SKM-1 (cell line): ENCODE measurements at regions not wholly inside any gene's neighbourhood (a gene's known extent, or its start where the extent isn't known, plus 50 kb on each side); places are given as distances from the start of the nearest gene placed in this dataset.
"Not testable (repeated sequence)": the region's sequence is repeated elsewhere in the genome, so short reads cannot be mapped to it uniquely, and the experiment has no call there.

ENCODE experiments used
- DNase-seq: peaks from one replicate; lab custom pipeline; 2025; ENCODE audit not compliant: unreplicated experiment; lab: John Stamatoyannopoulos, UW

DNA sequence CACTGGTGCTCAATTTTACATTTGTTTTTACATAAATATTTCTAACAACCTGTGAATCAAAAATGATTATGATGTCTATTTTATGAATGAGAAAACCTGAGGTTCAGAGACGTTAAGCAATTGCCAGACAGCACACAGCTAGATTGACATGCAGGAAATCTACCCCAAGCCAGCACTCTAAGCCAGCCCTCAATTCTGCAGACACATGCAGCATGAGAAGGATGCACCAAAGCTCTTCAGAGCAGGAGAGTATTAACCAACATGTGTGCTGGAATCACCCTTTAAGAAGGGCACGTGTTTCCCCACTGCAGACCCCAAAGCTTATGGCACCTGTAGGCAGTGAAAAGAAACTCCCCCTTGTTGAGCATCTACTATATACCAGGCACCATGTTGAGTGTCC, 126.1 kb upstream of the ARHGEF3 start:
- DNase-seq, result no peak

DNA sequence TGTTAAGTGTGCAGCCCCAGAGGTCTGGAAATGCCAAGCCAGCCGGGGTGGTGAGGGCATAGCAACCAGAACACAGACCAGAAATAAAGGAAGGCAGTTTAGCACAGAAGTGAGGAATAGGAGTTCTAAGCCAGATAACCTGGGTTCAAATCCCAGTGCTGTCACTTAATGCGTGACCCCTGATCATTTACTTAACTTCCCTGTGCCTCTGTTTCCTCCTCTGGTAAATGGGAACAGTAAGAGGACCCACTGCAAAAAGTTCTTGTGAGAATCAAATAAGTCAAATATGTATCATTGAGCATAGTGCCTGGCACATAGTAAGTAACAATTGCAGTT, 125.2 kb upstream of the ARHGEF3 start:
- DNase-seq, result no peak

DNA sequence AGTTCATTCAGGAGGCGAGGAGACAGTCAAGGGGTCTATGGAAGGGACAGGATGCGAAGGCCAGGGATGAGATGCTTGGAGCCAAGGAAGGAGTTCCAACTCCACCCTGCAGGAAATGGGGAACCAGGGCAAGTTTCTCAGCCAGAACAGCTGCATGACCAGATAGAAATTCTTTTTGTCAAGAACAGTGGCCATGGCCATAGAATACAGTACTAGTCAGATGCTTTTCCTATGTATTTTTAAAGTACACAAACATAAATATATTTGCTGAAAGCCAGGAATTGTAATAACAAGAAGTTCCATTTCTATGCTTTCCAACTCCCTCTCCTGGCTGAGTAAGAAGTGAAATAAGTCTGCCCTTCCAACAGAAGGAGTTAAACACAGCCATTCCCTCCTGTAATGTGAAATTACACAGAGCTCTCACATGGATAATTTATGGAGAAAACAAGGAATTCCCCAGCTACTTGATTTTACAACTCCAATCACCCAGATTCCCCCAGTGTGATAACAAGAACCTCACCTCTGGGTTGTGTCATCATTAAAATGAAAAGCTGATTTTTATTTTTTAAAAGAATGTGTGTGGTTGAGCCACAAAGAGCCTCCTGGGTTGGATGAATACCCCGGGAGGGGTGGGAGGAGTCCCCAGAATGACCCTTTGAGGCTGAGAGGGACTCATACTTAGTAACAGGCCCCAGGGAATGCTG, 124.6 kb upstream of the ARHGEF3 start:
- DNase-seq, result no peak

DNA sequence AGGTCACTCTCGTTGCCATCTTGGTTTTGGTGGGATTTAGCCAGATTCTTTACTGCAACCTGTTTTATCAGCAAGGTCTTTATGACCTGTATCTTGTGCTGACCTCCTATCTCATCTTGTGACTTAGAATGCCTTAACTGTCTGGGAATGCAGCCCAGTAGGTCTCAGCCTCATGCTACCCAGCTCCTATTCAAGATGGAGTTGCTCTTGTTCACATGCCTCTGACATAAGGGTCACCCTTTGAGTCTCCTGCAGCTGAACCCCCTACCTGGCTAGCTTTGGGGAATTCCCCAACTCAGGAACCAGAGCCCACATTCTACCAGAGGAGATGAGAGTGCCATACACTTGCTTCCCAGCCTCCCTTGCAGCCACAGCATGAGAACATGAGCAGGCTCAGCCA, 123.0 kb upstream of the ARHGEF3 start:
- not testable (repeated sequence) for DNase-seq

DNA sequence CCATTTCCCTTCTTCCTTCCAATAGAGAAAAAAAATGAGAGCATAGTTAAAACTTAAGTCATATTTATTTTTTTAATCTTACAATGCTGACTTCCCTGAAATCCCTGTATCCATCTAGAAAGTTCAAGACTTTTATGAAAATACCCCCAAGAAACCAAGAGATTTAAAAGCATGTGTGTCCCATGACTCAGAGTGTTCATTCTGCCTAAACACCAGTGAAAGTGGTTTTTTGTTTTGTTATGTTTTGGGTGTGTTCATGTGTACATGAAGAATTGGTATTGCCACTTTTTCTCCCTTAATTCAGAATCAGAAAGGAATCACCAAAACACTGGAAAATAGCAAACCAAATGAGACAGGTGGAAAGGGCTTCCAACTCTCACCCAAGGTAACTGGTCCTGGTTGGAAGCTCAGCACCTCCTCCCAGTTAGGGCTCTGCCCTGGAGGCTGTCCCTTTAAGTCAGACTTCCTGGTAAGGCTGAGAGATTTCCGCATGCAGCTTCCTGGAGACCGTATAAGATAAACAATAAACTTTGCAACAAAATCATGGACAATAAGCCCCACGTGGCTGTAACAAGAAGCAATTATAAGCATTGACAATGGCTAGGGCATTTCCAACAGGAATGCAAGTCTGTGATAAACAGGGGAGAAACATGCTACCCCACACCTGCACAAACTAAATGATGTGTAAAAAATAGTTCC, 121.9 kb upstream of the ARHGEF3 start:
- DNase-seq, result no peak

DNA sequence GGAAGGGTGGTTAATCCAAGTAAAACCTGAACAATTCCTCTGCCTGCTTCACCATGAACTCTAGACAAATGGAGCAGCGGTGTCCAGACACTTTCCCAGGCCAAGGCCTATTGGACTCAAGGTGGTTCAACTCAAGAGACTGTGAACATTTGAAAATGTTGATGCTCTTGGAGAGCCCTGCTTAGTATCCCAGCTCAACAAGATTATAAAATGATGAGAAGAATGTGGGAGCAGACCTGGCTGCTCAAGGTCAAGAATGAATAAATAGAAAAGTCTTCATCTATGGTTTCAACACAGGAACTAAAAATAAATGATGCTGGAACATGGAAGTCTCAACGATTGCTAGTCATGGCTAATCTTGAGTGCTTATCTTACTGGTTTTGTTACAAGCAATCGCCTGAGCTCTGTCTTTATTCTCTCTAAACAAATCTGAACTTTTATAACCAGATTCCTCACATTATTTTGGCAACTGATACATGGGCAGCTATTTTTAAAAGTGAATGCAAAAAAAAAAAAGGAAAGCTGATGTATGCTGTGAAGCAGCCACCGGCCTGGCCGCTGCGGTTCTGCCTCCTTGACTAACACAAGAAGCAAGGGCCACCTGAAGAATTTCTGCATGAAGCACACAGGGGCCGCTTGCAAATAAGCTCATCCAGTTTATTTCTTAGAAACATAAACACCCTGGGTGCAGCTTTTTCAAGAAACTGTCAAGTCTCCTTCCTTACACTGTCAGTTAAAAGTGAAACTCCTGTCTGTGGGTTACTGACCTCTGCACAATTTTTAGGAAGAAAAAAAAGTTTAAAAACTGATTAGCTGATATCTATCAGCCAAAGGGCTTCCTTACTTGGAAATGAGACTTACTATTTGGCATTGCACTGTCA, 120.1 kb upstream of the ARHGEF3 start:
- DNase-seq, result no peak

DNA sequence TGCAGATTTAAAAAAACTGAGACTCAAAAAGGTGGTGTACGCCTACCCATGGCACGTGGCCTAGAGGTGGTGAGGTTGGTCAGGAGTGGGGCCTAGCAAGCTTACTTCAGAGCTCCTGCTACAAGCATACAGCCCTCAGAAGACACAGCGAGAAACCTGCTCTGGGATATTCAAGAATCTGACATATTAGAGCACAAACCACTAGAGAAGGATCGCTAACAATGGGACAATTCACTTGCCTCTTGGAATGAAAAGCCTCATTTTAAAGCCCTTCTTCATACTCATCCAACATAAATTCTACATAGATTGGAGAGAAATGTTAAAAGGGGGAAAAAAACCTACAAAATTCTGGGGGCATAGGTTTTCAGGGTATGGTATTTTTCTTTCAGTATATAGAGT, 118.0 kb upstream of the ARHGEF3 start:
- DNase-seq, result no peak

DNA sequence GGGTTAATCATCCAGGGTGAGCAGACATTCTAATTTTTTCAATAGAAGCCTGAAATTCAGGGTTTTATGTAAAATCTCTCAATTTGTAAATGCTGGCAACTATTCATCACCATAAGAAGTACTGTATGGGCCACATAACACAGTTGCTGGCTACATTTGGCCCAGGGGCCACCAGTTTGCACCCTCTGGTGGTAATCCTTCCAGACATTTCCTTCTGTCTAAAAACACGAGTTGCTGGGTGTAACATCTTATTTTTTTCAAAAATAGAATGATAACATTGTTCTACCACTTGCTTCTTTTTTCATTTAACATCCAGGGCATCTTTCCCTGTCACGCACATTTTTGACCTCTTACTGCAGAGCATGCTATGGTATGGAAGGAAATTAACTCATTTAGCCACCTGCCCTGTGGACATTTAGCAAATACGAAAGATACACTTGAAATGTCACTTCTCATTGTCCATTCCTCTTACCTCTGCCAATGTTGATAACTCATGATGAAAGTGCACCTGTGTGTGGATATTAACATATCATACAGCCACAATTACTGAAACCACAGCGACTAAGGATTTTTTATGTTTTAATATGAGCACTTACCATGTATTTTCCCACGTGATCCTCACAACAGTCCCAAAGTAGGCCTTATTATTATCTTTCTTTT, 117.5 kb upstream of the ARHGEF3 start:
- DNase-seq, result no peak

DNA sequence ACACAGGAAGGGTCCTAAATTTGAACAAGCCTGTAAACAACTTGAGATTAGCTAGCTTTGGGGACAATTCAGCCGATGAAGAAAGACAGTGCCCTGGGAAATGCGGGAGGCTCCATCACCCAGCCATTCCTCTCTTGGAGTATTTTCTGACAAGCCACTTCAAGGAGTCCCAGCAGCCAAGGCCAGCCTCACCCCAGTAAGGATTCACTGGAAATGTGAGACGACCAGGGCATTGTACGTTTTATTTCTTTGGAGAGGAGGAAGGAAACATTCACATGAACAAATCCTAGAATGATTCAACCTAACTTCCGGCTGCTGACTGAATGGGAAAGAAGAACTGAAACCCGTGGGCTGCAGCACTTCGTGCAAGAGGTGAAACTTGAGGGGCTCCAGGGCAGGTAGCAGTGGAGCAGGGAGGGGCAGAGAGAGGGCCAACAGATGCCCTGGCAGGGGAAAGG, 116.4 kb upstream of the ARHGEF3 start:
- DNase-seq, result no peak

DNA sequence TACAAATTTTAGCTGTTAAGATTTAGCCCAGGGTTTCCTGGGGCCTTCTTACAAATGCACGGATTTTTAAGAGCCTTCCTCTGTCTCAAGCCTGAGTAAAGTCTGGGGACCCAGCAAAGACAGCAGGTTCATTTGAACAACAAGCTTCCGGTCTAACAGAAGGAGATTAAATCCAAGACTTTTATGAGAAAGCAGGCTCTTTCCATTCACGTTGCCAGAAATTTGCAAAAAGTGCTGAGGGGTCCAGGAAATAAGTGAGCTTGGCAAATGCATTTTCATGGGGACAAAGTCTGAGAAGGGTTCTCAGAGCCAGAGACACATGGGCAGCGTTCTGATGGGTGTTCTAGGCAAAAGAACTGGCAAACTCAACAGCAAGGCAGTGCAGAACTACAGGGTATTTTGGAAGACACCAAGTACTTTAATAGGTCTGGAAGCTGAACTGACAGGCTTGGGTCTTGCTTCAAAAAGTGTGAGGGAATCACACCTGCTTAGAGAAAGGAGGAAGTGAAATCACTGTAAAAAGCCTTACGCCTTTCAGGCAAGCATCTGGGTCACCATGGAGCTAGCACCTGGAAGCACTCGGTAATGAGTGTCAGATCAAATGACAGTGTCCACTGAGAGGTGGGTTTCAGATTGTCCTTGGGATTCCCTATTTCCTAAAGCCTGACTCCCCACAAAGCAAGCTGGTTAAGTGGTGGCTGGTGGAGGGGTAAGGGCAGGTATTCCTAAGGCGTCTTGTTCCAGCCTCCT, 115.8 kb upstream of the ARHGEF3 start:
- no peak for DNase-seq

DNA sequence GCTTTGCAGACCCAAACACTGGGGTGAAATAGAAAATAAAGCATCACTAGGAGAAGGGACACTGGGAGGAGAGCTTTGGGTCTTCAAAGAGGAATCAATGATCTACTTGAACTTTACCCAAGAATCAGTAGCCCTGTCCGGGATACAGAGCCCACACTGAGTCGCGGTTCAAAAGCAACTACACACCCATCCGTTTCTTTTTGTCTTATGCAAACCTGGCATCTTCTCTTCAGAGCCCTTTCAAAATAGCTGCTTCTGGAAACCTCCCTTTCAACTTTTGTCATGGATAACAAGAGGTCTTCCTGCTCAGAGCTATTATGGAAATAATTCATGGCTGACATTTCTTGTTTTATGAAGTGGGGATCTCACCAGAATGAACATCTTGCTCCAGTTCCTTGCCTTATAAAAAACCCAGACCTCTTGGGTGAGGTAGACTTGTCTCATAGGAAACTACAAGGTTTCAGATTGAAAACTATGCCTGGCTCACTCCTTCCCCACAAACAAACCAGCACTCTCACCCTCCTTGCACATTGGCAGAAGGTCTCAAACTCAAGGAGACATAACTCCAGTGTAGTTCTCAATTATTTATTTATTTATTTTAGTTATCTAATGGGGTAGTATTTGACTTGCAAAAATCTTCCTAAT, 115.1 kb upstream of the ARHGEF3 start:
- no peak for DNase-seq

DNA sequence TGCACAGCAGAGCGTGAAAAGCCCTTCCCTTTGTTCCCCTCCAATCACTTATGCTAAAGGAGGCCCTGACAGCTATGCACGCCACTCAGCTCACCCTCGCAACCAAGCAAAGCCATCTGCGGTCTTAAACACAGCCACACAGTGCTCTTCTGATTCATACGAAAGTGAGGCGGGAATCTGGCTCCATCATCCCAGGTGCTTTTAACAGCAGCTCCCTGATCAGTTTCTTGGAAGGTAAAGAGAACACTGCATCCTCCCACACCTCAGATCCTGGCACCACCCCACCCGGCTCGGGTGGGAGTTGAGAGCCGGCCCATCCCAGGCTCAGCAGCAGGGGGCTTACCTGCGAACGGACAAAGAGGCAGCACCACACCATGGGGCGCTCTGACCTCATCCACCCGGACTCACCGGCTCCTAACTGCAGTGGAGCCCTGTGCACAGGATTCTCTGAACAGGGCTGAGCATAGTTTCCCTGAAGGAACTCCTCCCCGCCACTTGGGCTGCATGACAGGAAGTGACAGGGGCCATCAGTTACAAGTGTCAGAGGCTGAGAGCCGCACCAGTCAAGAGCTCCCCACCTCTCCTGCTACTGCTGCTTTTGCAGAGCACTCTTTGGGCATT, 114.3 kb upstream of the ARHGEF3 start:
- no peak for DNase-seq

DNA sequence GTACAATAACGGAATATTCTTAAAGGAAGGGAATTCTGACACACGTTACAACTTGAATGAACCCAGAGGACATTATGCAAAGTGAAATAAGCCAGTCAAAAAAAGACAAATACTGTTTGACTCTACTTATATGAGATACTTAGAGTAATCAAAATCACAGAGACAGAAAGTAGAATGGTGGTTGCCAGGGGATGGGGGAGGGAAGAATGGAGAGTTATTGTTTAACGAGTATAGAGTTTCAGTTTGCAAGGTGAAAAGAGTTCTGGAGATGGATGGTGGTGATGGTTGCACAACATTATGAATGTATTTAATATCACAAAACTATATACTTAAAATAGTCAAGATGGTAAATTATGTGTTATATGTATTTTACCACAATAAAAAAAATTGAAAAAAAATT, 112.9 kb upstream of the ARHGEF3 start:
- DNase-seq, result no peak

DNA sequence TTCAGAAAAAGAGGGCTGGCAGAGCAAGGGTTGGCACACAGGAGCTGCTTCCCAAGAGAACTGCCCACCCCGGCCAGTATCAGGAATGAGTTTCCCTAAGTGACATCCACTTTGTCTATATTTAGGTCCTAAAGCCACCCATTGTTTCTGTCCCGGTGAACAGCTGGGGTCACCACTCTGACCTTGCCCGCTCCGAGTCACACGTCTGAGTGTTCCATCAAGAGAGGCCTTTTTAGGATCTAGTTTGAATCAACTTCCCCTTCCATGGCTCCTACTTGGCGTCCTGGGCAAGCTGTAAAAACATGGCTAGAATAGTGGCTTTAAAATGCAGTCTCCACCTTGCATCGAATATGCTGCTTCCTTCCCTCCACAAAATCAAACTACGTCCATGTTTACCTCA, 109.6 kb upstream of the ARHGEF3 start:
- no peak for DNase-seq

DNA sequence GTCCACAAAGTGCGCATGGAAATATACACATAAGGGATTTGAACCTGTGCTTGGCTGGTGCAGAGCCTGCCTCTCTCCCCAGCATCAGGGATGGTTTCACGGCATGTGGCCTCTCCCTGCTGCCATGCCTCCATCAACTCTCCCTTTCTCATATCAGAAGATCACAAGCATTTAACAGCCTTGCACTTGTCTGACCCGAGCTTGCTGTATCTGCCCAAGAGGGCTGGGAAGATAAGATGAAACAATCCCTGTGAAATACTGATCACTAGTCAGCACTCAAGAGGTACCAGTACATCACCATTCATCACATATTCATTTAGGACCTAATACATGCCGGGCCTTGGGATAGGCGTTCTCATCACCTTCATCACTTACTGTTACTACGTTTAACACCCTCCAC, 107.6 kb upstream of the ARHGEF3 start:
- no peak for DNase-seq

DNA sequence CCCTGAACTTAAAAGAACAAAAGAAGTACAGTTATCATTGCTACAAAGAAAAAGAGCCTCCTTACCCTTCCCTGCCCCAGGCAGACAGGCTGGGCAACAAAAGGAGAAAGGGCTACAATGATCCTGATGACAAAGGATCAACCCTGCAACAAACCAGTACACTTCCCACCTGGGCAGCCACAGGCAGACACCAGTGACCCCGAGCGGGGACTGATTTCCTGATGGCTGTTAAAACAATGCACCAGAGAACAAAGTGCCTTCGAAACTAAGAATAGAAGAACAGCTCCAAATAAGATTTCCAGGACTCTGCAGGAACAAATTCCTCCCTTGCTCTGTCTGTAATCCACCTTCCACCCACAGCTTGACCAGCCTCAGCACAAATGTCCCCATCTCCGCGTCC, 106.3 kb upstream of the ARHGEF3 start:
- no peak for DNase-seq

DNA sequence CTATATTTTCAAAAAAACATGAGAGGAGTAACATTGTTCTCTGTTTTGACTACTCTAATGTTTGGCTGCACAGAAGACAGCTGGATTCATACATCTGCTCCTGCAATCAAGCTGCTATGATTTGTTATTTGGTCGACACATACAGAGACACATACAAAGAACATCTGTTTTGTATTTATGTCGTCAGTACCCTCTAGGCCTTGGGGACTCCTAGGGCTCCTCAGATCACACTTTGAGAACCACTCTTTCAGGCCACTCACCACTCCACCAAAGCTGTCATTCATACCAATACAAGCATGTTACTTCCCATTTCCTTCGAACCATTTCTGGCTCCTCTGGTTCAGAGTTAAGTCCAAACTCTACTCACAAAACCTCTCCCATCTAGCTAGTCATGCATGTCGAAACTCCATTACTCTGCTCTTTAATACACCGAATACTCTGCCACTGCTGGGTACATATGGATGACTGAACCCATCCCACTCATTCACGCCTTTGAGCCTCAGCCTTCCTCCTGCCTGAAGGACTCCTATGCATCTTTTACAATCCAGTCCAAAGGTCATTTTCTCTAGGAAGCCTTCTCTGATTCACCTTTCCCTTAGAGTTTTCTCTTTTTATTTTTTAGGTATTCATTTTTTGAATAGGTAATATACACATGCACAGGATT, 102.9 kb upstream of the ARHGEF3 start:
- DNase-seq, result no peak

DNA sequence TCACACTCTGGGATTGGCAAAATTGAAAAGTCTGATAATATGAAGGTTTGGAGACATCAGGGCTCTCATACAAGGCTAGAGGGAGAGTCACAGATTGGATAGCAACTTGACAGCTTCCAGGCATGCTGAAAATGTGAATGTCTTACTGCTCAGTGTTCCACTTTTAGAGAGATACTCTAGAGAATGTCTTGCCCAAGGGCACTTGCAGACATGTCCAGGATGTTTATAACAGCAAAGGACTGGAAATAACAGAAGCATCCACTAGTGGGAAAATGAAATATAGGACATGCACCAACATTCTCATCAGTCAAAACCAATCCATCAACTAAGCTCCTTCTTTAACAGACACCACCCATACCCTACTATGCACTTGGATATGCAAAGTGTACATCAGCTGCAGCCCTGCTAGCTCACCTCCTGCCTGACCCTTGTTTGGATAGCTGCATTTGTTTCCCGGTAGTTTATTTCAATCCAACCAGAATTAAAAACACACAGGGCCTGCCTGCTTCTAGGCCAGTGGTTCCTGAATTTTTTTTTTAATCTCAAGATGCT, 101.6 kb upstream of the ARHGEF3 start:
- no peak for DNase-seq
